NOMO-1 treated with DMSO at 0.1 percent for 48 hours (cell line): ENCODE measurements at regions not wholly inside any gene's neighbourhood (a gene's known extent, or its start where the extent isn't known, plus 50 kb on each side); places are given as distances from the start of the nearest gene placed in this dataset.
A peak's percentile ranks its signal among the peaks of the same experiment; 100 is the strongest.

ENCODE experiments used
- DNase-seq: peaks from one replicate; lab custom pipeline; 2025; ENCODE audit not compliant: unreplicated experiment; lab: John Stamatoyannopoulos, UW

DNA sequence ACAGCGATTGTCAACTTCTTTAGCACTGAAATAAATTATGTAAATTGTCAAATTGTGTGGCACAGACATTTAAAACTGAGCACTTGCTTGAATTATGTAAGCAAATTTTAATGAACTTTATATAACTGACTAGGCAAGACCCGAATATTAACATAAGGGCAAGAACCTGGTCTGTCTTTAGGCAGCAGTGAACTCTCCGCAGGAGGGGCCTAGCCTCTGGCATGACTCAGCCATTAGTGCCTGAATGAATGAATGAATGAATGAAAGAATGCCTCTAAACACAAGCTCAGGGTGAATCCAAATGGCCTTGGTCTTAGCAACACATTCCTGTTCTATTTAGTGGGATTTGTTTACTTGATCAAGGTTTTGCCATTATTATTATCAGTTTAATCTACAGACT, 654.7 kb upstream of the ARGLU1 start:
- DNase-seq, result no peak

DNA sequence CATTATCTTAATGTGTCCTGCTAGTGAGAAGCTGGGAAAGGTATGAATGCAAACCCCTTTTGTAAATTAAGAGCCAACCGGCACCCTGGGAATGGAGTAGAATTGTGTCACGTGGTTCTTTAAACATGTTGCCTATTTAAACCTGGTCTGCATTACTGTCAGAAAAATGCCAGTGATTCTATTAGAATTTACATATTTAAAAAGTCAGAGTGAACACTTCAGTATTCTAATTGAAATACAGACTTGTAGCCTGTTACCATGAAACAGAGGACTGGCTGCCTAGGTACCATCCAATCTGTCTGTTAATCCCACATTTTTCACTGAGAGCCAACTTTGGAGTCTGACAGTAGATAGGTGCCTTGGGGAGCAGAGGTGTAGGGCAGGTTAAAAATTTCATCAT, 652.3 kb upstream of the ARGLU1 start:
- DNase-seq, result no peak

DNA sequence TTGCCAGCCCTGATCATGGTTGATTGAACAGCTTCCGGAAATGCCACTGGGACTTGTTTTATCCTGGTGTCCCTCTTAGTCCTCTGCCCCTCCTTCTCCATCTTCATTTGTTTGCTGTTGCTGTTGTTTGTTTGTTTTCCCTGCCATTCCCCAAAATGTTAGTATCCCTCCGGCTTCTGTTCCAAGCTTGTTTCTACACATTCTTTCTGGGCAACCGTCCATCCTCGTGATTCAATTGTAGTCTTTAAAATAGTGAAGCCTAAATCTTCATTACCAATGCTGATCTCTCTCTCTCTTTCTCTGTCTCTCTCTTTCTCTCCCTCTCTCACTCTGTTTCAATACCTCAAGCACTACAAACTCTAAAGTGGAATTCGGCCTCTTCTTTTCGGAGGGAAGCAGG, 649.3 kb upstream of the ARGLU1 start:
- no peak for DNase-seq

DNA sequence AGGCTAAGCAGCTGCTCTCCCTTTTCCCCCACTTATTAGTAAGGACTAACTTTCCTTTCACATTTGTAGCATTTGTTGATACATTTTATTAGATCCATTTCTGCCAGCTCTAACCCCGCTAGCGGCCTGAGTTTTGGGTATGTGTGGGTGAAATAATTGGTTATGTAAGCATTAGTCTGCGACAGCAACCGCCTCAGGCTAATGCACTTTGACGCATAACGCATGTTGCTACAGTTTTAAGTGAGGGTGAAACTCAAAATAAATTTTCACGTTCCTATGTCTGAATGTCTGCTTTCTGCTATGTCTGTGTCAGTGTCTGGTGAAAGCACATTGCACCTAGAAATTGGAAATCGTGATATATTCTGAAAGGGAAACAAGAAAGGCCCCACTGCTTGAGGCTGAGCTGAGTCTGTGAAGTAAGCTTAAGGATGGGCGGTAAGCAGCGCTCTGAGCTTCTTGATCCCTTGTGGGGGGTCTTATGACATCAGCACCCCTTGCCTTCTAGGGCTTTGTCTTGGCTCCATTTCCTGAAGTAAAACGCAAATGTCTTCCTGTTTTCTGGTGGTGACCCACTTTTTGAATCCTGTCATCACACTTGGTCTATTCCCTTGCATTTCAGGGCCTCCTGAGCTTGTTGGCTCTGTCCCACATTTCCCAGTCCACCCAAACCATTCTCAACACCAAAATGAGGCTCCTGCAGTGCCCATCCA, 648.3 kb upstream of the ARGLU1 start:
- DNase-seq, result no peak

DNA sequence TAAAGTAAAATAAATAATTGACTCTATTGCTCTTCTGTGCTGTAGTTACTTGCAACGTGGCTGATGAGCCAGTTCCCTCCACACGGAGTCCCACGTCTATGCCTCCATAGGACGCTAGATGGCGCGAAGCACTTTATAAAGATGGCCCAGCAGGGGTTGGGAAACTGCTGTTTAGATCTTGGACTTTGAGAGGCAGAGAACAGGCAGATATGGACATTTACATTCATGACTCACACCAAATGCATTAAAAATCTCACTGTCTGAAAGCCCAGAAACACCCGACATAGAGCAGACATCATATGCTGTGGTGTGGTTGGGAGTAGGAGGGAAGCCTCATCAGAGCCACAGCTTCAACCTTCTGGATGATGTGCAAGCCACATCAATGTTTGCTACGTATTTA, 643.1 kb upstream of the ARGLU1 start:
- peak; percentile 54 for DNase-seq

DNA sequence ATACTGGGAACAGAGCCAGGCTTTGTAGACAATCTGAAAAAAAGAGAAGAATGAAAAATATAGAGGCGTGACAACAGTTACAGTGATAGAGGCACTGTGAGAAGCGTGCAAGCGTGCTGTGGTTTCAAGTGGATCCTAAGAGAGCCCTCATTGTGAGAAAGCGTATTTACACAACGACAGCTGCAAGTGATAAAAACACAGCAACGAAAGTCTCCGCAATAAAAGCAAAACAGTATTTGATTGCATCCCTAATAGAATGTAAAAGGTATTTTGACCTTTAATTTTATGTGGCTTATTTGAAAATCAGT, 642.7 kb upstream of the ARGLU1 start:
- no peak for DNase-seq

DNA sequence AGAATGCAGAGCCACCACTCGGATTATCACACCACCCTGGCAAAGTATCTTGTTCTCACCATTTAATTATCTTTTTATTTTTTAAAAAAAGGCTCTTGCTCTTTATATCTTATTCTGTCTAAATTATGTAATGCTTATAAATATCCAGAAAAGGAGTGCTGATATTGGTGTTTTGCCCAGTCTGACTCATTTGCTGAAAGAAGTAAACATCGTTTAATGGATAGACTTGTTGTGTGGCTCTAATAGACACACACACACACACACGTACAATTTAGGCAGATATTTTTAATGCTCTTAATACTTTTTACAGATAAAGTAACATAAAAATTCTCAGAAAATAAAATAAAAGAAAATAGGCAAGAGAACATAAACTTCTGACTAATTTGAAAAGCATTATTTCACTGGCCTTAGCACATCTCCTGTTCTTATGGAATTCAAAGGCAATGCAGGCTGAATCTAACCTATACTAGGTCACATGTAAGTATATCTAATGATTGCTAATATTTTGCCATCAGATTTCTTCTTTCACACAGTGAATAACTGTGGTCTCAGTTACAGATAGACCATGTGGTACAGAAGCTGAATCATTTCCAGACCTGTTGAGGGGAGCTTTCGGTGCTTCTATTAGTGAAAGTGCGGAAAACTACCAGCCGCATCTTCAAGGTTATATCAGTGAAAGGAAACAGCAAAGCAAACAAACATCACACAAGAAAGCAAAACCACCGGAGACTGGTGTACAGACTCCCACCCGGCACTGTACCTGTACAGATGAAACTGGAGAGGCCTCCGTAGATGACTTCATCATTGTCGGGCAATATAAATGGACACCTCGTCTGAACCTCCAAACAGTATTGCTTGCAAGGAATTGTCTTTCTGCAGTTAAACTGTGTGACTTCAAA, 642.1 kb upstream of the ARGLU1 start:
- DNase-seq, result no peak

DNA sequence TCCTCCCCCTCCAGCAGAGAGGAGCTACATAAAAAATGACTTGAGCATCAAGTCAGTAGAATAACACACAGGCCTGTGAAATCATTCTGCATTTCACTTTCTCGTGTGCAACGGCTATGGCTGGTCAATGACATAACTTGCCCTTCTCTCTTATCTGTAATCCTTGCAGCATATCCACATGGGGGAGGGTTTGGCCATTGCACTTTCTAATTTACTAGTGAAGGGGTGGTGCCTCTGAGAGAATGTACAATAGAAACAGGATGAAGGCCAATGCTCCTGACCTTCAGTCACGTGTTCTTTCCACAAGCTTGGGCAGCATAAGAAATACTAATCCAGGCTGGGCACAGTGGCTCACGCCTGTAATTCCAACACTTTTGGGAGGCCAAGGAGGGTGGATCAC, 641.0 kb upstream of the ARGLU1 start:
- no peak for DNase-seq

DNA sequence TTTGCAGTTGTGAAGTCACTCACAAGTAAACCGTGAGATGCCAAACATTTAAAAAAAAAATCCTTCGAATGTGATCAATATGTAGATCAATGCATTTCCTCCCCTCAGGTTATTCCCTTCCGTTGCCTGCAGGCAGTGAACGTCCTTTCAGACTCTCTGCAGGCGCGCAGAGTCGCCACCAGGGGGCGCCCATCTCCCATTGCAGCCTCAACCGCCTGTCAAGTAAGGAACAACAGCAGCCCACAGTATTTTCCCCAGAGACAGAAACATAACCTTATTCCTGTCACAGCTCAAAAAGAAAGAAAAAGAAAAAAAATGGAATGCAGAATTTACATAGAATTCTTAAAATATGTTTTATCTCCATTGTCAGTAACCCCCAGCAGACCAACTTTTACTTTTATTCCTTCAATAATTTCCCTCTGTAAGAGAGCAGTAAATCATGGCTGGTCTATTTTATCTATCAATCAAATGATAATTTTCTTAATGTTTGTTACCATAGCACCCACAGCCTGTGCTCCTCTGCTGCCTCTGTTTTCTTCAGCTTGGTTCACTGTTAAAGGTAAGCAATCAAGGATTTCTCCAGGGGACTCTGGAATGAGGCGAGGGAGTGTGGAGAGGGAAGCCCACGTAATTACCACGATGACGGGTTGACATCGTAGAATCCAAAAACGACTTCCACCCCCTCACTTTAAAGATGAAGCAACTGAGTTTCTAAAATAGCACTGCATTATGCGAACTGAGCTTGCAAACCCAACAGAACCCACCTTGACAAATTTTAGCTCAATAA, 637.6 kb upstream of the ARGLU1 start:
- DNase-seq, result peak; percentile 16

DNA sequence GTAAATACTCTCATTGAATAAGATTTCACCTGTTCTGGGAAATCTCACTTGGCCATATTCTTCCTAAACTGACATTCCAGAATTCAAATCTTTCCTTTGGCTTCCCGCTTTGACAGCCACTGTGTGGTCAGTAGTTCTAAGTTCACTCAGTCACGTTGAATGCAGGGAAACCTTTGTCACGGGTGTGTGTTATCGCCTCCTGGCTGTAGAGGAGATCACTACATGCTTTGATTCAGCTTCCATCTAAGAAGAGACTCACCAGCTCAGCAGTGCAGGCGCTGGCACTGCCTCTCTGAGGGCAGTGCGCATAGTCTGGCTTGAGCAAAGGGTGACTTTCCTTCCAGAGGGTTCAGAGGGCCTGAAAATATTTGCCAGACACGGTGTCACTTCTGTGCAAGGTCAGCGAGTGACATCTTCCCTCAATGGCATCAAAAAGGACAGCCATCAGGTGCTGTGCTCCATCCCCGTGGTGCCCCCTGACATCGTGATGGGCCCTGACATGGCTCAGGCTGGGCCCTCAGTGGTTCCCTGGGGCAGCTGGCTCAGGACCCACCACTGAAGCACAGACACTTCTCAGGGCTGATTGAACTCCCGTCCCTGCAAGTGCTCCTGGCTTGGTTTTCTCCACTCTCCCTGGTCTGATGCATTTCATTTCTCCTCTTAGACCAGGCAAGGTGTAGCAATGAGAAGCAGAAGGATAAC, 635.4 kb upstream of the ARGLU1 start:
- no peak for DNase-seq

DNA sequence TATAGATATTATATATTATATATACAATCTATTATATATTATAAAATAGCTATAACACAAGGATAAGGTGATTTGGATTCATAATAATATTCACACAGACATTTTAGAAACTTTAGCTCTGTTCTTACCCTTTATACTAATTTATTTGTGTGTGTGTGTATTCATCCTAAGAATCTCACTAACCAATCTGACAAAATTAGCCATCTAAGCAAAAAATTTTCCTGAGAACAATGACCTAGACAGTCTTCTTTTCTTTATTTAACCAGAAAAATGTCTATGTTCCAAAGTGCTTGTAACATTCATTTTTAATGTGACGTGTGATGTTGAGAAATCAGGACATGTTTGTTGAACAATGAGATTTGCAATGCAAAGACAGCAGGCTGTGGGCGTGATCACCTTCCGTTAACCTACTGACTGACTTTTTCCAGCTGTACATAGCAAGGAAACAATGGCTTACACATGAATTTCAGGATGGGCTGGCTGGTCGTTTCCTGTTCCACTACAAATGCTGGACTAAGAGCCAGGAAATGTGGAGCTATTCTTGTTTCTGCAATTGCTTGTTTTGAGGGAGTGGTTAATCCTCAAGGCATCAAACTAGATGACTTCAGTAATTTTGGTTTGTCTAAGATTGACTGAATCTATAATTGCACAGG, 634.6 kb upstream of the ARGLU1 start:
- DNase-seq, result no peak

DNA sequence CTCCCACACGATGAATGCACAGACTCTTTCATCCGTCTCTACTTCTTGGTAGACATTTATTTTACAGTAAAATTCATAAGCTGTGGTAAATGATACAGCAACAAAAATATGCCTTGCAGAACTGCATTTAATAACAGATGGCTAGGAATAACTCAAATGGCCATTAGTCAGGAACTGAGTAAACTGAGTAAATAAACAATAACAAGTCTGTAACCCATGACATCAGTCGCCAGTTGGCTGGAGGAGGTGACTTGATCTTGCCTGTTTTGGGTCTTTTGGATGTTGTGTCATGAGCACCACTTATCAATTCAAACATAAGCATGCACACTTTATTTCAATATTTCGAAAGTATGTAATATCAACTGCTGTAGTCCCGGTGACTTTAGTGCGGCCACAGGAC, 632.6 kb upstream of the ARGLU1 start:
- no peak for DNase-seq

DNA sequence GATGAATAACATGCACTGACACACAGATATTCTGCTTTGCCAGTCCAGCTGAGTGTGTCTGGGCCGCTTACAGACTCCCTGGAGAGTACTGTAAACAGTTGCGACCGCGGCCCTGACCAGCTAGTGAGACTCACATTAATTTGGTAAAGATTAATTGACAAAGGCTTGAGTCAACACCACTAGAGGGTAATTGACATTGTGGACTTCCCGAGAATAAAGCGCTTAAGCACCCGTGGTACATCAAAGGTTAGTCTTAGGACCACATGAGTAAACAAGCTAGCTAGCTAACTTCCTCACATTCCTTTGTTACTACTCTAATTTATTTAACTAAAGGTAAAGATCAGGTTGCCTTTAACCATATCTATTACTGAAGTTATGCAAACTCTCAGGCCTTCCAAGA, 624.4 kb upstream of the ARGLU1 start:
- no peak for DNase-seq

DNA sequence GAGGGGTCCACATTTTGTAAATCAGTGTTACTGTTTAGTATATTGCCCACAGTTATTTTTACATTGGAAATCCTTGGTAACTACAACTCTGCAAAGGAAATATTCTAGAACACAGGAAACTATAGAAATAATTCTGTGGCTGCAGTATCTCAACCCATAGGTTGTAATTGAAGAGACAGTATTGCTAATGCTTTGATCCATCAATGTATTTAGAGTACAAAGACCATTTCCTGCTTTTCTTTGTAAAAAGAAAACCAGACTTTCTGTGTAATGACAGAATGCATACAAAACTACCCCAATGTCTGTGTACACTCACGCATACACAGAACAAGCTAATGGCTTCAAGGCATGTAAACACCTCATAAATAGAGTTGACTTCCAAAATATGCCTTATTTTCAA, 622.1 kb upstream of the ARGLU1 start:
- no peak for DNase-seq

DNA sequence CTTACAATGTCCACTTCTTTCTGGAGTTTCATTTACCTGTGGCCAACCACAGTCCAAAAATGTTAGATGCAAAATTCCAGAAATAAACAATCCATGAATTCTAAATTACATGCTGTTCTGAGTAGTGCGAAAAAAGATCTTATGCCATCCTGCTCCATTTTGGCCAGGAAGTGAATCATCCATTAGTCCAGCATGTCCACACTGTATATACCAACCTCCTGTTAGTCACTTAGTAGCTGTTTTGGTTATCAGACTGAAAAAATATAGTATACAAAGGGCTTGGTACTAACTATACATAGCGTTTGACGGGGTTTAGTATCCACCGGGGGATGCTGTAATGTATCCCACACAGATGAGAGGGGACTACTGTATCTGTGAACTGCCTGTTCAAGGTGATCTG, 618.0 kb upstream of the ARGLU1 start:
- no peak for DNase-seq

DNA sequence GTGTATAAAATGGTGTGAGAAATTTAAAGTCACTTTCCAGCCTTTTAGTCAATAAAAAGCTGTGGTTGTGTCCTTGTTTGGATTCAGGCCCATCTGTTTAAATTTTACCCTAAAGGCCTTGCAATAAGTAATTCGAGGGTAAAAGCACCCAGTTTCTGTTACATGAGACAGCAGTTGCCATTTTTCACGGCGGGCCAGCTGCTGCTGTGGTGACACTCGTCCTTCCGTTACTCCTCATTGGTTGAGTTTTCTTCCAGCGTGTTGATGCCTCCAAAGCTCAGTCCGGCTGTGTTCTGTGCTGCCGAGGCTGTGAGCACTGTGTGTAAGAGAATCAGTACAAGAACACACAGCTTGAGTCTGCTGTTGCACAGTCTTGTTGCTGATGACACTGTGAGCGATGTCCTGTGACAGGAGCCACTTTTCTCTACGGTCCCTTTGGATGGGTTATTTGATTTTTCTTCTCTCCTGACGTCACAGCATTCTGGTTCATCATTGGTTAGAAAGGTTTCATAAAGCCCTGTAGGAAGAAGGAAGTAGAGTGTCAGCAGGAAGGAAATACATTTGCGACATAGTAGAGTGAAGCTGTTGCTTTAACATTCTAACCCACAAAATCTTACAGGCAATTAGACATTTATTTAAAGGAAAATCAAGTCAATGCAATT, 602.5 kb upstream of the ARGLU1 start:
- no peak for DNase-seq

DNA sequence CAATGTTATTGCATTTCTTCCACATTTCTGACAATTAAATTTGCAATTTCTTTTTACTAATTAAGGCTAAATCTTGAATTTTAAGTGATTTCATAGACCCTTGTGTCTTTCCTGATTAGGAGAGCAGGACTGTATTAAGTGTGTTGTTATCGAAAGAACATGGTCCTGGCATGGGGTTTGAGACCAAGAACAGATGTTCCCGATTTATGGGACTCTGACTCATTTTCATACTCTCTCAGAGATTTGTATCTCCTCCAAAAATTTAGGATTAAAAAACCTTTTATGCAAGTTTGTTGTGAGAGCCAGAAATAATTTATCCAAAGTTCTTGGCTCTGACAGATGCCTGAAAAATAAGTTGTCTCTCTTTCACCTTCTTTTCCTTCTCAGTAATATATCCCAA, 589.3 kb upstream of the ARGLU1 start:
- DNase-seq, result no peak

DNA sequence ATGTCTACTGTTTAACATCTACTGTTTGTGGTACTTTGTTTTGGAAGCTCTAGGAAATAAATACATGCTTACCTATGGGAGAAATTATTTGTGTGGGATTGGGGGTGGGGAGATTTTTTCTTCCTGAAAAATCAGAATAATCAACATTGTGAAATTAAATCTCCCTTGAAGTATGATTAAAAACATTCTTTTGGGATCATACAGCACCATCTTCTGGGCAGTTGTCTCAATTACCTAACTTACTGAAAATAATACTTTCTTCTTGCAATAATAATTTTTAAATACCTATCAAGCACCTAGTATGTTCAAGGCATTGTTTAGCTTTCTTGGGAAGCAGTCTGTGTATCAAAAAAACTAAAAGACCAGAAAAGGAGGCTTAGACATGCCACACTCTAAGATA, 576.5 kb upstream of the ARGLU1 start:
- no peak for DNase-seq

DNA sequence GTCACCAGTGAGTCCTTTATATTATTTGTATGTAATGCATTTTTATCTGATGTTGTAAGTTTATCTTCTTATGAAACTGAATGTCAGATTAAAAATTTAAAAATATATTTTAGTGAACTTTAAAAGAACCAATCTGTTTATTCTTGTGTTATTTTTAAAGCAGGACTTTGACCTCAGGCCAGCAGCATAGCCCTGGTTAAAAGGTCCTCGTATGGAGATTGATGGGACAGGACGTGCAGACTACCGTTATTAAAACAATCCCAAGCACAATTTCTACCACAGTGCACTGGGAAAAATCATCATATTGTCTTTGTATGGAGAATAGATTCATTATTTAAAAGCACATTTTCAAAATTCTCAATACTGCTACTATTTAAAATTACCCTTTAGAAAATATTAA, 573.8 kb upstream of the ARGLU1 start:
- no peak for DNase-seq

DNA sequence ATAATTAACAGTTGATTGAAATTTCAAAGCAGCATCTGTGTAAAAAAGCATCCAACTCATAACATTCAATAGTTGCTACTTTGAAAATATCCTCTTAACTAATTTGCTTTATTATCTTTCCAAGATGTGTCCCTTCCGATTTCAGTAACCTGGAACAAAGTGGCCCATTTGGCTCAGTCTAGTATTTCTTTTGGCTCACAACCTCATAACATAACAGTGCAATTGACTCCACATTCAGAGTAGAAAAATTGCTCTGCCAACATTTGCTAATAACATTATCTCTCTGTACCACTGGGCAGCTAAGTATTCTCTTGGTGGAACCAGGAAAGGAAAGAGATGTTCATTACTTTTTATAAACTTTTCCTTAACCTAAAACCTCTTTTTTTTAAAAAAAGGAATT, 571.1 kb upstream of the ARGLU1 start:
- DNase-seq, result no peak
